ENCODE measurements at regions not wholly inside any gene's neighbourhood (a gene's known extent, or its start where the extent isn't known, plus 50 kb on each side); places are given as distances from the start of the nearest gene placed in this dataset.

DNA sequence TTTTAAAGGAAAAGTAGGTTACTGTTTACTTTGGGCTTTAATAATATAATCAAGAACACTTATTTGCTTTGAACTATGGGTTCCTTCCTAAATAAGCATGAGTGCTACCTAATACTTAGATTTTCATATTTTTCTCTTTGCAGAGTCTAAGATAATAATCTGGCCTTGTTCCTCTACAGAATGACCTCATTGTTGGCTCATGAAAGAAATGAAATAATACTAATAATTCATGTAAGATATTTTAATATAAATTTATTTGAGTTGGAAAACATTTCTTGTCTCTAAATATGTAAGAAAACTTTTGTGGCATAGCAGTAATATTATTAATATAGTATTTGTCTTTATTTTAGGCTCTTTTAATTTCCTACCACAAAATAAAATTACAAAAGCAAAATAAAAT is 601.3 kb downstream of the IQCM start:
- Histone ChIP-seq H3K4me1 (ENCODE audit: insufficient read depth, low read length) (no peaks in the 10 kb centered on the region), H3K4me3 (replicated peaks in 1 of 3; ENCODE audit: insufficient read depth in 1 of 3, low read depth in 2 of 3, low read length in 3 of 3) (no peak overlapping the region), H3K9ac (ENCODE audit: insufficient read depth, low read depth, low read length) (no peak overlapping the region), H2AFZ (ENCODE audit: low read length) (no peak overlapping the region), H4K20me1 (ENCODE audit: insufficient read depth, low read length) (no peaks in the 10 kb centered on the region), H3K9me3 (ENCODE audit: low read length) (peaks cover 62% of the 10 kb centered on the region), H3K27me3 (ENCODE audit: control insufficient read depth in 1 of 2, insufficient read depth in 2 of 2, low read length in 2 of 2) (no peaks in the 10 kb centered on the region; a peak in 1 of 5 replicates), H3K36me3 (replicated peaks in 1 of 2; ENCODE audit: control insufficient read depth in 1 of 2, insufficient read depth in 2 of 2, low read length in 2 of 2) (no peaks in the 10 kb centered on the region), H3K27ac (ENCODE audit: extremely low read length, insufficient read depth, low read length) (no peak overlapping the region), H3K79me2 (ENCODE audit: insufficient read depth, low read length) (no peaks in the 10 kb centered on the region), H3K4me2 (ENCODE audit: low read depth, low read length) (no peak overlapping the region)
- ChIA-PET CTCF (ENCODE audit: low intra/inter-chr PET ratio, low total read pairs) (no interaction called here), POLR2A (no interaction called here)
- FAIRE-seq: no peak
- BruUV-seq (replicated peaks): no TSS peak
- no peak for DNase-seq (ENCODE audit: low spot score)
- no peak for TF ChIP-seq U2AF1 (optimal IDR thresholded peaks at IDR 0.05; ENCODE audit: low read depth, low read length)
- TF ChIP-seq, protein P1, sequence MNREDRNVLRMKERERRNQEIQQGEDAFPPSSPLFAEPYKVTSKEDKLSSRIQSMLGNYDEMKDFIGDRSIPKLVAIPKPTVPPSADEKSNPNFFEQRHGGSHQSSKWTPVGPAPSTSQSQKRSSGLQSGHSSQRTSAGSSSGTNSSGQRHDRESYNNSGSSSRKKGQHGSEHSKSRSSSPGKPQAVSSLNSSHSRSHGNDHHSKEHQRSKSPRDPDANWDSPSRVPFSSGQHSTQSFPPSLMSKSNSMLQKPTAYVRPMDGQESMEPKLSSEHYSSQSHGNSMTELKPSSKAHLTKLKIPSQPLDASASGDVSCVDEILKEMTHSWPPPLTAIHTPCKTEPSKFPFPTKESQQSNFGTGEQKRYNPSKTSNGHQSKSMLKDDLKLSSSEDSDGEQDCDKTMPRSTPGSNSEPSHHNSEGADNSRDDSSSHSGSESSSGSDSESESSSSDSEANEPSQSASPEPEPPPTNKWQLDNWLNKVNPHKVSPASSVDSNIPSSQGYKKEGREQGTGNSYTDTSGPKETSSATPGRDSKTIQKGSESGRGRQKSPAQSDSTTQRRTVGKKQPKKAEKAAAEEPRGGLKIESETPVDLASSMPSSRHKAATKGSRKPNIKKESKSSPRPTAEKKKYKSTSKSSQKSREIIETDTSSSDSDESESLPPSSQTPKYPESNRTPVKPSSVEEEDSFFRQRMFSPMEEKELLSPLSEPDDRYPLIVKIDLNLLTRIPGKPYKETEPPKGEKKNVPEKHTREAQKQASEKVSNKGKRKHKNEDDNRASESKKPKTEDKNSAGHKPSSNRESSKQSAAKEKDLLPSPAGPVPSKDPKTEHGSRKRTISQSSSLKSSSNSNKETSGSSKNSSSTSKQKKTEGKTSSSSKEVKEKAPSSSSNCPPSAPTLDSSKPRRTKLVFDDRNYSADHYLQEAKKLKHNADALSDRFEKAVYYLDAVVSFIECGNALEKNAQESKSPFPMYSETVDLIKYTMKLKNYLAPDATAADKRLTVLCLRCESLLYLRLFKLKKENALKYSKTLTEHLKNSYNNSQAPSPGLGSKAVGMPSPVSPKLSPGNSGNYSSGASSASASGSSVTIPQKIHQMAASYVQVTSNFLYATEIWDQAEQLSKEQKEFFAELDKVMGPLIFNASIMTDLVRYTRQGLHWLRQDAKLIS (CRISPR knock-in tag; IDR thresholded peaks at IDR 0.05): no peak
- TF ChIP-seq, protein P2, sequence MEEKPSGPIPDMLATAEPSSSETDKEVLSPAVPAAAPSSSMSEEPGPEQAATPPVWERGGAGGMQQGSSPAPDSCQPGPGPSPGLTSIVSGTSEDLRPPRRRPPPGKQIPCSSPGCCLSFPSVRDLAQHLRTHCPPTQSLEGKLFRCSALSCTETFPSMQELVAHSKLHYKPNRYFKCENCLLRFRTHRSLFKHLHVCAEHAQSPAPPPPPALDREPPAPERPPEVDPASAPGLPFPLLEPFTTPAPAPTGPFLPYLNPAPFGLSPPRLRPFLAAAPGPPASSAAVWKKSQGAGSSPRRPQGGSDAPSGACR (CRISPR knock-in tag; IDR thresholded peaks at IDR 0.05): no peak
- no peak for TF ChIP-seq MLLT10 (CRISPR knock-in tag; IDR thresholded peaks at IDR 0.05)
- TF ChIP-seq ZNF367 (CRISPR knock-in tag; IDR thresholded peaks at IDR 0.05; ENCODE audit: borderline replicate concordance): no peak
- TF ChIP-seq ATF7 (IDR thresholded peaks at IDR 0.05): no peak
- no peak for TF ChIP-seq ATF7 (CRISPR knock-in tag; IDR thresholded peaks at IDR 0.05)
- TF ChIP-seq, protein P3, sequence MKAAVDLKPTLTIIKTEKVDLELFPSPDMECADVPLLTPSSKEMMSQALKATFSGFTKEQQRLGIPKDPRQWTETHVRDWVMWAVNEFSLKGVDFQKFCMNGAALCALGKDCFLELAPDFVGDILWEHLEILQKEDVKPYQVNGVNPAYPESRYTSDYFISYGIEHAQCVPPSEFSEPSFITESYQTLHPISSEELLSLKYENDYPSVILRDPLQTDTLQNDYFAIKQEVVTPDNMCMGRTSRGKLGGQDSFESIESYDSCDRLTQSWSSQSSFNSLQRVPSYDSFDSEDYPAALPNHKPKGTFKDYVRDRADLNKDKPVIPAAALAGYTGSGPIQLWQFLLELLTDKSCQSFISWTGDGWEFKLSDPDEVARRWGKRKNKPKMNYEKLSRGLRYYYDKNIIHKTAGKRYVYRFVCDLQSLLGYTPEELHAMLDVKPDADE (CRISPR knock-in tag; IDR thresholded peaks at IDR 0.05): no peak
- TF ChIP-seq MTA1 (CRISPR knock-in tag; IDR thresholded peaks at IDR 0.05; ENCODE audit: borderline replicate concordance): no peak
- TF ChIP-seq, protein P4, sequence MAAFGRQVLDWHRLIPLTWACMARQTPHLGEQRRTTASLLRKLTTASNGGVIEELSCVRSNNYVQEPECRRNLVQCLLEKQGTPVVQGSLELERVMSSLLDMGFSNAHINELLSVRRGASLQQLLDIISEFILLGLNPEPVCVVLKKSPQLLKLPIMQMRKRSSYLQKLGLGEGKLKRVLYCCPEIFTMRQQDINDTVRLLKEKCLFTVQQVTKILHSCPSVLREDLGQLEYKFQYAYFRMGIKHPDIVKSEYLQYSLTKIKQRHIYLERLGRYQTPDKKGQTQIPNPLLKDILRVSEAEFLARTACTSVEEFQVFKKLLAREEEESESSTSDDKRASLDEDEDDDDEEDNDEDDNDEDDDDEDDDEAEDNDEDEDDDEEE (CRISPR knock-in tag; IDR thresholded peaks at IDR 0.05): no peak
- TF ChIP-seq ZNF629 (CRISPR knock-in tag; conservative IDR thresholded peaks at IDR 0.05): no peak
- TF ChIP-seq, protein P5, sequence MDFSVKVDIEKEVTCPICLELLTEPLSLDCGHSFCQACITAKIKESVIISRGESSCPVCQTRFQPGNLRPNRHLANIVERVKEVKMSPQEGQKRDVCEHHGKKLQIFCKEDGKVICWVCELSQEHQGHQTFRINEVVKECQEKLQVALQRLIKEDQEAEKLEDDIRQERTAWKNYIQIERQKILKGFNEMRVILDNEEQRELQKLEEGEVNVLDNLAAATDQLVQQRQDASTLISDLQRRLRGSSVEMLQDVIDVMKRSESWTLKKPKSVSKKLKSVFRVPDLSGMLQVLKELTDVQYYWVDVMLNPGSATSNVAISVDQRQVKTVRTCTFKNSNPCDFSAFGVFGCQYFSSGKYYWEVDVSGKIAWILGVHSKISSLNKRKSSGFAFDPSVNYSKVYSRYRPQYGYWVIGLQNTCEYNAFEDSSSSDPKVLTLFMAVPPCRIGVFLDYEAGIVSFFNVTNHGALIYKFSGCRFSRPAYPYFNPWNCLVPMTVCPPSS (IDR thresholded peaks at IDR 0.05): no peak
- TF ChIP-seq CBX1 (IDR thresholded peaks at IDR 0.05; ENCODE audit: low read depth): no peak
- TF ChIP-seq, protein P6, sequence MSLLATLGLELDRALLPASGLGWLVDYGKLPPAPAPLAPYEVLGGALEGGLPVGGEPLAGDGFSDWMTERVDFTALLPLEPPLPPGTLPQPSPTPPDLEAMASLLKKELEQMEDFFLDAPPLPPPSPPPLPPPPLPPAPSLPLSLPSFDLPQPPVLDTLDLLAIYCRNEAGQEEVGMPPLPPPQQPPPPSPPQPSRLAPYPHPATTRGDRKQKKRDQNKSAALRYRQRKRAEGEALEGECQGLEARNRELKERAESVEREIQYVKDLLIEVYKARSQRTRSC (CRISPR knock-in tag; IDR thresholded peaks at IDR 0.05; ENCODE audit: low read depth): no peak
- no peak for ATAC-seq
- intact Hi-C loops (cut with micrococcal nuclease; ENCODE audit: unreplicated experiment): no loop called here
- in situ Hi-C loops (cut with HindIII; ENCODE audit: extremely low pct_ligation_motif_present, low pct_unique_long_range_greater_than_20kb): no loop called here

All from HepG2 (cell line).